ENCODE measurements at regions not wholly inside any gene's neighbourhood (a gene's known extent, or its start where the extent isn't known, plus 50 kb on each side); places are given as distances from the start of the nearest gene placed in this dataset.

GRCh38 chr7:46484906-46485305 is 563.8 kb upstream of the IGFBP3 start:
- Histone ChIP-seq H3K4me1 (no peaks in the 10 kb centered on the region), H3K9me3 (replicated peaks in 1 of 11) (peaks cover 0 to 16% (median 4%) of the 10 kb centered on the region in 11 experiments; a peak in 8 of 22 replicates), H3K4me3 (no peak overlapping the region), H3K36me3 (no peaks in the 10 kb centered on the region), H3K27me3 (no peaks in the 10 kb centered on the region), H3K4me2 (no peak overlapping the region), H3K9ac (no peak overlapping the region), H4K20me1 (no peaks in the 10 kb centered on the region), H3K27ac (no peak overlapping the region)
- no peak for TF ChIP-seq Cebpa-rat (IDR thresholded peaks at IDR 0.05)

- Histone ChIP-seq H3K9me3 (replicated peaks in 1 of 11) (peaks cover under 1 to 36% (median 5%) of the 10 kb centered on the region in 11 experiments; a peak in 13 of 22 replicates), H3K36me3 (no peaks in the 10 kb centered on the region), H4K20me1 (no peaks in the 10 kb centered on the region), H3K27me3 (no peaks in the 10 kb centered on the region), H3K9ac (no peak overlapping the region), H3K4me2 (no peak overlapping the region), H3K4me3 (no peak overlapping the region), H3K4me1 (no peaks in the 10 kb centered on the region), H3K27ac (no peak overlapping the region)
- TF ChIP-seq Cebpa-rat (IDR thresholded peaks at IDR 0.05), result no peak
Measured at GRCh38 chr7:46480619-46481018, 559.5 kb upstream of the IGFBP3 start.

- Histone ChIP-seq H3K27me3 (no peaks in the 10 kb centered on the region), H4K20me1 (no peaks in the 10 kb centered on the region), H3K4me2 (no peak overlapping the region), H3K27ac (no peak overlapping the region), H3K4me1 (no peaks in the 10 kb centered on the region), H3K9me3 (replicated peaks in 1 of 11) (peaks cover 7 to 46% (median 15%) of the 10 kb centered on the region in 11 experiments; a peak in 17 of 22 replicates), H3K36me3 (no peaks in the 10 kb centered on the region), H3K4me3 (no peak overlapping the region), H3K9ac (no peak overlapping the region)
- TF ChIP-seq Cebpa-rat (IDR thresholded peaks at IDR 0.05), result no peak
Measured at GRCh38 chr7:46479680-46480079, 558.6 kb upstream of the IGFBP3 start.

- H3K9me3 ChIP-seq (replicated peaks in 1 of 11), result peaks cover 17 to 62% (median 29%) of the 10 kb centered on the region in 11 experiments; a peak in 20 of 22 replicates
- no peak overlapping the region for H3K4me2 ChIP-seq
- H4K20me1 ChIP-seq, result no peaks in the 10 kb centered on the region
- no peak overlapping the region for H3K27ac ChIP-seq
- H3K4me1 ChIP-seq, result no peaks in the 10 kb centered on the region
- no peak overlapping the region for H3K4me3 ChIP-seq
- H3K36me3 ChIP-seq, result no peaks in the 10 kb centered on the region
- no peaks in the 10 kb centered on the region for H3K27me3 ChIP-seq
- no peak overlapping the region for H3K9ac ChIP-seq
- no peak for TF ChIP-seq Cebpa-rat (IDR thresholded peaks at IDR 0.05)
Measured at GRCh38 chr7:46478046-46478445, 557.0 kb upstream of the IGFBP3 start.

- TF ChIP-seq Cebpa-rat (IDR thresholded peaks at IDR 0.05), result no peak
- Histone ChIP-seq H3K9me3 (replicated peaks in 1 of 11) (peaks cover 93 to 100% (median 99%) of the 10 kb centered on the region in 11 experiments), H3K9ac (no peak overlapping the region), H3K27me3 (no peaks in the 10 kb centered on the region), H3K4me2 (no peak overlapping the region), H3K27ac (no peak overlapping the region), H3K36me3 (peaks cover 0 to 12% (median 0%) of the 10 kb centered on the region in 11 experiments; a peak in 3 of 22 replicates), H4K20me1 (no peaks in the 10 kb centered on the region), H3K4me3 (peak overlapping the region in 2 of 10 experiments; percentile 2 to 23; a peak in 1 of 20 replicates), H3K4me1 (no peaks in the 10 kb centered on the region)
Measured at GRCh38 chr7:46468753-46469356, 547.8 kb upstream of the IGFBP3 start.

- no peak overlapping the region for H3K4me3 ChIP-seq
- peaks cover 0 to 6% (median 0%) of the 10 kb centered on the region in 11 experiments; a peak in 3 of 22 replicates for H3K36me3 ChIP-seq
- no peak overlapping the region for H3K4me2 ChIP-seq
- no peaks in the 10 kb centered on the region for H4K20me1 ChIP-seq
- no peak overlapping the region for H3K27ac ChIP-seq
- H3K4me1 ChIP-seq, result no peaks in the 10 kb centered on the region
- H3K9me3 ChIP-seq (replicated peaks in 1 of 11), result peaks cover 80 to 93% (median 89%) of the 10 kb centered on the region in 11 experiments
- TF ChIP-seq Cebpa-rat (IDR thresholded peaks at IDR 0.05), result no peak
- H3K9ac ChIP-seq, result no peak overlapping the region
- H3K27me3 ChIP-seq, result no peaks in the 10 kb centered on the region
Measured at GRCh38 chr7:46463170-46463569, 542.1 kb upstream of the IGFBP3 start.

GRCh38 chr7:46461334-46461777 is 540.3 kb upstream of the IGFBP3 start:
- no peaks in the 10 kb centered on the region for H3K27me3 ChIP-seq
- no peak for TF ChIP-seq Cebpa-rat (IDR thresholded peaks at IDR 0.05)
- H3K4me1 ChIP-seq, result no peaks in the 10 kb centered on the region
- no peak overlapping the region for H3K27ac ChIP-seq
- H3K4me2 ChIP-seq, result no peak overlapping the region
- peaks cover 62 to 80% (median 71%) of the 10 kb centered on the region in 11 experiments for H3K9me3 ChIP-seq (replicated peaks in 1 of 11)
- no peaks in the 10 kb centered on the region for H4K20me1 ChIP-seq
- H3K36me3 ChIP-seq, result peaks cover 0 to 6% (median 0%) of the 10 kb centered on the region in 11 experiments; a peak in 3 of 22 replicates
- H3K9ac ChIP-seq, result no peak overlapping the region
- H3K4me3 ChIP-seq, result no peak overlapping the region; a peak in 1 of 20 replicates

- H3K4me2 ChIP-seq, result no peak overlapping the region
- peaks cover 0 to 6% (median 0%) of the 10 kb centered on the region in 11 experiments; a peak in 2 of 22 replicates for H3K36me3 ChIP-seq
- no peaks in the 10 kb centered on the region for H3K4me1 ChIP-seq
- H3K9me3 ChIP-seq (replicated peaks in 1 of 11), result peaks cover 47 to 70% (median 61%) of the 10 kb centered on the region in 11 experiments
- no peak for TF ChIP-seq Cebpa-rat (IDR thresholded peaks at IDR 0.05)
- no peak overlapping the region for H3K4me3 ChIP-seq
- no peak overlapping the region for H3K27ac ChIP-seq
- no peaks in the 10 kb centered on the region for H4K20me1 ChIP-seq
- H3K27me3 ChIP-seq, result no peaks in the 10 kb centered on the region
- no peak overlapping the region for H3K9ac ChIP-seq
Measured at GRCh38 chr7:46459942-46460341, 538.9 kb upstream of the IGFBP3 start.

GRCh38 chr7:46454816-46455215 is 533.7 kb upstream of the IGFBP3 start:
- H3K4me2 ChIP-seq, result no peak overlapping the region
- no peaks in the 10 kb centered on the region; a peak in 1 of 20 replicates for H3K4me1 ChIP-seq
- TF ChIP-seq Cebpa-rat (IDR thresholded peaks at IDR 0.05), result no peak

More at GRCh38 chr7:46454816-46455215, 533.7 kb upstream of the IGFBP3 start:
- H3K9me3 ChIP-seq (replicated peaks in 1 of 11), result peaks cover 0 to 20% (median 15%) of the 10 kb centered on the region in 11 experiments; a peak in 15 of 22 replicates
- no peak overlapping the region for H3K4me3 ChIP-seq
- no peaks in the 10 kb centered on the region for H3K36me3 ChIP-seq
- no peak overlapping the region for H3K27ac ChIP-seq
- H3K9ac ChIP-seq, result no peak overlapping the region
- no peaks in the 10 kb centered on the region for H3K27me3 ChIP-seq
- H4K20me1 ChIP-seq, result no peaks in the 10 kb centered on the region
